PFSK-1 (cell line): ENCODE measurements at regions not wholly inside any gene's neighbourhood (a gene's known extent, or its start where the extent isn't known, plus 50 kb on each side); places are given as distances from the start of the nearest gene placed in this dataset.

Experiments used
- FOXP2 ChIP-seq: optimal IDR thresholded peaks from 2 replicates; pipeline ENCODE3; 2011; ENCODE audit warnings: borderline replicate concordance, control low read depth, inconsistent platforms; ENCODE audit not compliant: insufficient read depth; ENCODE audit errors: extremely low read length, extremely low read depth
- POLR2AphosphoS5 ChIP-seq: IDR thresholded peaks from 2 replicates; pipeline ENCODE4 v1.6.1; 2012; ENCODE audit warnings: low read depth, mild to moderate bottlenecking, control low read depth, low read length, moderate library complexity
- REST ChIP-seq, 2 experiments: IDR thresholded peaks; 2 replicates each; pipeline versions ENCODE4 v1.6.1 to v1.8.0; 2011 to 2012; ENCODE audit warnings: low read depth in 2 of 2, low read length in 2 of 2, control low read depth in 1 of 2, inconsistent platforms in 1 of 2, mild to moderate bottlenecking in 1 of 2, moderate library complexity in 1 of 2; ENCODE audit not compliant: insufficient read depth in 1 of 2
- SIN3A ChIP-seq: IDR thresholded peaks from 2 replicates; pipeline ENCODE4 v1.6.1; 2012; ENCODE audit warnings: mild to moderate bottlenecking, low read length, moderate library complexity, borderline replicate concordance; ENCODE audit not compliant: insufficient read depth
- TAF1 ChIP-seq: IDR thresholded peaks from 2 replicates; pipeline ENCODE4 v1.6.1; 2012; ENCODE audit warnings: low read length, control low read depth, borderline replicate concordance; ENCODE audit not compliant: insufficient read depth

- no peak for TF ChIP-seq SIN3A
- no peak for TF ChIP-seq POLR2AphosphoS5
- no peak for TF ChIP-seq REST (IDR thresholded peaks at IDR 0.05; ENCODE audit: insufficient read depth in 1 of 2, low read depth in 2 of 2, low read length in 2 of 2)
- no peak for TF ChIP-seq TAF1
- TF ChIP-seq FOXP2 = no peak
Observed at GRCh38 chr12:92476844-92477243, 225.9 kb upstream of the PLEKHG7 start.
